Lung (tissue), 11 donors: ENCODE measurements at regions not wholly inside any gene's neighbourhood (a gene's known extent, or its start where the extent isn't known, plus 50 kb on each side); places are given as distances from the start of the nearest gene placed in this dataset.

Experiments used
- ATAC-seq: fragments of 200-7000 bp; cut with Tn5 transposase; one replicate; pipeline ENCODE4 v1.9.1; 2020; ENCODE audit warnings: moderate number of reproducible peaks; ENCODE audit not compliant: insufficient read depth, low FRiP score
- DNase-seq, 3 donors: peaks; one replicate each; pipeline ENCODE4 v3.0.0-alpha.2; 2013 to 2017
- H3K27ac ChIP-seq, 2 donors: one replicate each; pipeline ENCODE4 v1.5.1; 2013; ENCODE audit warnings: mild to moderate bottlenecking in 2 of 2, moderate library complexity in 2 of 2, control low read depth in 1 of 2, inconsistent platforms in 1 of 2, low read depth in 1 of 2, low read length in 1 of 2
- H3K27me3 ChIP-seq, 3 donors: one replicate each; pipeline ENCODE4 v1.5.1; 2013; ENCODE audit warnings: low read length in 2 of 3; ENCODE audit not compliant: control insufficient read depth in 3 of 3, insufficient read depth in 3 of 3
- H3K36me3 ChIP-seq, 4 donors: one replicate each; pipeline ENCODE4 v1.5.1; 2013; ENCODE audit warnings: low read length in 4 of 4, mild to moderate bottlenecking in 1 of 4, moderate library complexity in 1 of 4; ENCODE audit not compliant: control insufficient read depth in 4 of 4, insufficient read depth in 4 of 4
- H3K4me1 ChIP-seq, 5 donors: one replicate each; pipeline ENCODE4 v1.5.1; 2013; ENCODE audit warnings: low read length in 5 of 5, mild to moderate bottlenecking in 2 of 5, moderate library complexity in 1 of 5; ENCODE audit not compliant: control insufficient read depth in 5 of 5, insufficient read depth in 5 of 5
- H3K4me3 ChIP-seq: one replicate; pipeline ENCODE4 v1.5.1; 2013; ENCODE audit warnings: mild to moderate bottlenecking, control low read depth, moderate library complexity
- H3K9ac ChIP-seq, 2 donors: one replicate each; pipeline ENCODE4 v1.5.1; 2013; ENCODE audit warnings: low read length in 2 of 2, control low read depth in 1 of 2; ENCODE audit not compliant: insufficient read depth in 1 of 2
- H3K9me3 ChIP-seq, 4 donors: one replicate each; pipeline ENCODE4 v1.5.1; 2013; ENCODE audit warnings: low read length in 3 of 4, mild to moderate bottlenecking in 1 of 4, moderate library complexity in 1 of 4; ENCODE audit not compliant: control insufficient read depth in 4 of 4, insufficient read depth in 3 of 4
- WGBS, 2 donors: extraction: QIAGEN DNeasy Blood & Tissue Kit; methylation state at CpG; one replicate each; pipeline ENCODE4 v1.1.7; 2013; 5-methylcytosine and 5-hydroxymethylcytosine counted together
- TF ChIP-seq, protein P1 (sequence below): IDR thresholded peaks from 2 replicates; pipeline ENCODE4 v1.5.1; 2012; ENCODE audit warnings: mild to moderate bottlenecking; ENCODE audit errors: control extremely low read depth, extremely low read depth
- donor health status: control.
- donor health status: control.
- donor health status: Bipolar disorder and iron deficiency.
- donor health status: healthy.
- donor health status: DM: yes; HTN: yes; CAD: no.

- H3K4me1 ChIP-seq: peaks cover 0 to 3% (median 0%) of the 10 kb centered on the region in 5 donors
- TF ChIP-seq, protein P1, sequence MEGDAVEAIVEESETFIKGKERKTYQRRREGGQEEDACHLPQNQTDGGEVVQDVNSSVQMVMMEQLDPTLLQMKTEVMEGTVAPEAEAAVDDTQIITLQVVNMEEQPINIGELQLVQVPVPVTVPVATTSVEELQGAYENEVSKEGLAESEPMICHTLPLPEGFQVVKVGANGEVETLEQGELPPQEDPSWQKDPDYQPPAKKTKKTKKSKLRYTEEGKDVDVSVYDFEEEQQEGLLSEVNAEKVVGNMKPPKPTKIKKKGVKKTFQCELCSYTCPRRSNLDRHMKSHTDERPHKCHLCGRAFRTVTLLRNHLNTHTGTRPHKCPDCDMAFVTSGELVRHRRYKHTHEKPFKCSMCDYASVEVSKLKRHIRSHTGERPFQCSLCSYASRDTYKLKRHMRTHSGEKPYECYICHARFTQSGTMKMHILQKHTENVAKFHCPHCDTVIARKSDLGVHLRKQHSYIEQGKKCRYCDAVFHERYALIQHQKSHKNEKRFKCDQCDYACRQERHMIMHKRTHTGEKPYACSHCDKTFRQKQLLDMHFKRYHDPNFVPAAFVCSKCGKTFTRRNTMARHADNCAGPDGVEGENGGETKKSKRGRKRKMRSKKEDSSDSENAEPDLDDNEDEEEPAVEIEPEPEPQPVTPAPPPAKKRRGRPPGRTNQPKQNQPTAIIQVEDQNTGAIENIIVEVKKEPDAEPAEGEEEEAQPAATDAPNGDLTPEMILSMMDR: no peak
- 35 to 52% methylated on average over 8 of the region's 8 CpGs for WGBS, 2 donors
- DNase-seq (no peak), ATAC-seq (peak; percentile 27)
- no peak overlapping the region for H3K9ac ChIP-seq
- H3K9me3 ChIP-seq: peaks cover 0 to 2% (median 0%) of the 10 kb centered on the region in 4 donors
- H3K36me3 ChIP-seq: no peaks in the 10 kb centered on the region
- H3K27me3 ChIP-seq: no peaks in the 10 kb centered on the region
- H3K4me3 ChIP-seq: no peak overlapping the region
- no peak overlapping the region for H3K27ac ChIP-seq
Observed at GRCh38 chr20:4413314-4414049, 164.4 kb upstream of the ADRA1D start.

- Histone ChIP-seq H3K4me1 (peaks cover 0 to 3% (median 0%) of the 10 kb centered on the region in 5 donors), H3K9ac (no peak overlapping the region), H3K27ac (no peak overlapping the region), H3K36me3 (no peaks in the 10 kb centered on the region), H3K4me3 (no peak overlapping the region), H3K27me3 (no peaks in the 10 kb centered on the region), H3K9me3 (peaks cover 0 to 2% (median 0%) of the 10 kb centered on the region in 4 donors)
- DNase-seq (no peak), ATAC-seq (no peak)
- TF ChIP-seq, protein P1: no peak
- WGBS, 2 donors: 94 to 95% methylated on average over 1 of the region's 1 CpG
Observed at GRCh38 chr20:4412216-4412615, 163.1 kb upstream of the ADRA1D start.

GRCh38 chr20:4411744-4412143 is 162.7 kb upstream of the ADRA1D start:
- H3K4me3 ChIP-seq: no peak overlapping the region
- DNase-seq (no peak), ATAC-seq (no peak)
- H3K27ac ChIP-seq: no peak overlapping the region
- H3K9ac ChIP-seq: no peak overlapping the region
- H3K9me3 ChIP-seq: peaks cover 0 to 2% (median 0%) of the 10 kb centered on the region in 4 donors
- no peaks in the 10 kb centered on the region for H3K36me3 ChIP-seq
- TF ChIP-seq, protein P1: no peak
- H3K4me1 ChIP-seq: peaks cover 0 to 3% (median 0%) of the 10 kb centered on the region in 5 donors
- no peaks in the 10 kb centered on the region for H3K27me3 ChIP-seq
- WGBS, 2 donors: 43 to 59% methylated on average over 4 of the region's 4 CpGs
